HepG2 (cell line): ENCODE measurements at regions not wholly inside any gene's neighbourhood (a gene's known extent, or its start where the extent isn't known, plus 50 kb on each side); places are given as distances from the start of the nearest gene placed in this dataset.

Source experiments
- ATAC-seq: fragments of 200-7000 bp; cut with Tn5 transposase; 3 replicates; pipeline ENCODE4 v1.9.1; 2020; ENCODE audit warnings: mild to moderate bottlenecking, moderate library complexity
- BruUV-seq: library from RNA; stranded (reverse); fragments of 400-500 nt; replicated peaks from 2 replicates; lab custom pipeline; 2021; lab: Mats Ljungman, UMichigan
- CTCF ChIA-PET: fragments of 300-600 bp; formaldehyde crosslinking; extraction: SDS; loops from one replicate; lab custom pipeline; 2021; ENCODE audit warnings: low total read pairs, inconsistent platforms, low intra/inter-chr PET ratio; lab: Yijun Ruan, JAX
- POLR2A ChIA-PET: fragments of 350-600 bp; sonication (Branson Sonifier 250); formaldehyde crosslinking; loops from one replicate; lab custom pipeline; 2020; ENCODE audit warnings: antibody characterized with exemption, inconsistent platforms; lab: Yijun Ruan, JAX
- DNase-seq: peaks from one replicate; pipeline ENCODE4 v3.0.0-alpha.2; 2015; ENCODE audit warnings: low spot score
- FAIRE-seq: peaks from 3 replicates; lab custom pipeline; 2011; peaks lifted over from hg19 to GRCh38; lab: Jason Lieb, UNC
- H2AFZ ChIP-seq: one replicate; pipeline ENCODE4 v1.6.1; 2011; ENCODE audit warnings: low read length, inconsistent platforms
- H3K27ac ChIP-seq: fragments of 300-600 bp; 3 replicates; pipeline ENCODE4 v1.8.0; 2011; ENCODE audit warnings: mixed run types, mild to moderate bottlenecking, mixed read lengths, low read length, inconsistent platforms; ENCODE audit not compliant: insufficient read depth; ENCODE audit errors: extremely low read length
- H3K27me3 ChIP-seq, 2 experiments: fragments of 200-600 bp in 1 of 2; 2 replicates in 1 of 2; 3 replicates in 1 of 2; pipeline versions ENCODE4 v1.6.0 to v1.8.0; 2011; ENCODE audit warnings: low read length in 2 of 2, mild to moderate bottlenecking in 2 of 2, moderate library complexity in 2 of 2, inconsistent platforms in 1 of 2; ENCODE audit not compliant: insufficient read depth in 2 of 2, control insufficient read depth in 1 of 2
- H3K36me3 ChIP-seq, 2 experiments: fragments of 200-600 bp in 1 of 2; replicated peaks in 1 of 2; 2 replicates in 1 of 2; 3 replicates in 1 of 2; pipeline versions ENCODE4 v1.5.1 to v1.8.0; 2011; ENCODE audit warnings: low read length in 2 of 2, inconsistent platforms in 1 of 2; ENCODE audit not compliant: insufficient read depth in 2 of 2, control insufficient read depth in 1 of 2
- H3K4me1 ChIP-seq: 2 replicates; pipeline ENCODE4 v1.5.1; 2012; ENCODE audit warnings: low read length, inconsistent platforms; ENCODE audit not compliant: insufficient read depth
- H3K4me2 ChIP-seq: 2 replicates; pipeline ENCODE4 v1.6.0; 2011; ENCODE audit warnings: low read depth, low read length, inconsistent platforms
- H3K4me3 ChIP-seq, 3 experiments: fragments of 200-600 bp in 1 of 3; sonication (generic), shearing (Covaris generic) in 1 of 3; replicated peaks in 1 of 3; 2 replicates each; pipeline ENCODE4 v1.5.1; 2011 to 2016; ENCODE audit warnings: low read length in 3 of 3, inconsistent platforms in 2 of 3, low read depth in 2 of 3, mild to moderate bottlenecking in 2 of 3, control low read depth in 1 of 3, mixed read lengths in 1 of 3; ENCODE audit not compliant: insufficient read depth in 1 of 3
- H3K79me2 ChIP-seq: one replicate; pipeline ENCODE4 v1.6.1; 2011; ENCODE audit warnings: low read length, inconsistent platforms; ENCODE audit not compliant: insufficient read depth
- H3K9ac ChIP-seq: 2 replicates; pipeline ENCODE4 v1.6.0; 2011; ENCODE audit warnings: mild to moderate bottlenecking, low read depth, low read length, inconsistent platforms; ENCODE audit not compliant: insufficient read depth
- H3K9me3 ChIP-seq: 2 replicates; pipeline ENCODE4 v1.5.1; 2012; ENCODE audit warnings: mild to moderate bottlenecking, low read length
- H4K20me1 ChIP-seq: 2 replicates; pipeline ENCODE4 v1.6.0; 2011; ENCODE audit warnings: inconsistent platforms, mild to moderate bottlenecking, low read length, moderate library complexity; ENCODE audit not compliant: insufficient read depth
- AGO1 ChIP-seq: fragments of 200-400 bp; formaldehyde crosslinking; IDR thresholded peaks from 2 replicates; pipeline ENCODE4 v1.6.1; 2017; ENCODE audit warnings: mild to moderate bottlenecking, low read depth, low read length, moderate library complexity; ENCODE audit not compliant: poor library complexity, severe bottlenecking
- ARID3A ChIP-seq: IDR thresholded peaks from 2 replicates; pipeline ENCODE4 v1.6.1; 2012; ENCODE audit warnings: low read depth, low read length, improper control_type of control experiment
- CBX2 ChIP-seq, 2 experiments: fragments of 200-600 bp in 1 of 2; sonication (generic); formaldehyde crosslinking in 1 of 2; IDR thresholded peaks; 2 replicates each; pipeline versions ENCODE4 v1.7.0 to v1.8.1; 2018 to 2022; ENCODE audit warnings: low read depth in 2 of 2, low read length in 1 of 2, mild to moderate bottlenecking in 1 of 2, missing genetic modification reagents in 1 of 2
- DPF2 ChIP-seq: sonication (generic); formaldehyde crosslinking; IDR thresholded peaks from 2 replicates; pipeline ENCODE4 v1.4.0; 2020; ENCODE audit warnings: mild to moderate bottlenecking, low read depth, missing genetic modification reagents, borderline replicate concordance
- KAT8 ChIP-seq: IDR thresholded peaks from 2 replicates; pipeline ENCODE4 v1.6.1; 2016; ENCODE audit warnings: missing genetic modification reagents, missing compliant biosample characterization
- MTF2 ChIP-seq: sonication (generic); formaldehyde crosslinking; IDR thresholded peaks from 2 replicates; pipeline ENCODE4 v1.5.0; 2020; ENCODE audit warnings: missing genetic modification reagents, borderline replicate concordance
- NCOA2 ChIP-seq: sonication (generic); formaldehyde crosslinking; IDR thresholded peaks from 2 replicates; pipeline ENCODE4 v1.8.0; 2022; ENCODE audit warnings: inconsistent platforms
- NR2F6 ChIP-seq, 2 experiments: IDR thresholded peaks; 2 replicates each; pipeline ENCODE4 v1.6.1; 2016; ENCODE audit warnings: antibody characterized with exemption in 1 of 2, mild to moderate bottlenecking in 1 of 2
- PHF5A ChIP-seq: IDR thresholded peaks from one replicate; pipeline ENCODE4 v1.6.1; 2018; ENCODE audit warnings: low read depth, missing genetic modification reagents; ENCODE audit not compliant: unreplicated experiment
- PRPF4 ChIP-seq: fragments of 200-400 bp; formaldehyde crosslinking; IDR thresholded peaks from 2 replicates; pipeline ENCODE4 v1.6.1; 2016; ENCODE audit warnings: low read length, low read depth; ENCODE audit not compliant: poor library complexity, severe bottlenecking
- TBX3 ChIP-seq: fragments of 450-650 bp; IDR thresholded peaks from 2 replicates; pipeline ENCODE4 v1.6.1; 2017; ENCODE audit warnings: antibody characterized with exemption, mild to moderate bottlenecking, inconsistent platforms, borderline replicate concordance
- TMF1 ChIP-seq: sonication (generic); formaldehyde crosslinking; IDR thresholded peaks from 2 replicates; pipeline ENCODE4 v1.8.1; 2022; ENCODE audit warnings: low read depth, missing genetic modification reagents
- ZNF251 ChIP-seq: sonication (generic); formaldehyde crosslinking; IDR thresholded peaks from 2 replicates; pipeline ENCODE4 v1.9.0; 2021; ENCODE audit warnings: mild to moderate bottlenecking, missing genetic modification reagents
- ZNF558 ChIP-seq: sonication (generic); formaldehyde crosslinking; IDR thresholded peaks from 2 replicates; pipeline ENCODE4 v1.9.0; 2022; ENCODE audit warnings: mild to moderate bottlenecking, missing genetic modification reagents, borderline replicate concordance
- ZNF724P ChIP-seq: sonication (generic); formaldehyde crosslinking; IDR thresholded peaks from 2 replicates; pipeline ENCODE4 v1.8.0; 2022; ENCODE audit warnings: missing genetic modification reagents, borderline replicate concordance
- ZSCAN20 ChIP-seq: sonication (generic); formaldehyde crosslinking; IDR thresholded peaks from 2 replicates; pipeline ENCODE4 v1.4.0; 2020; ENCODE audit warnings: missing genetic modification reagents, mild to moderate bottlenecking, borderline replicate concordance
- WGBS: methylation state at CpG from one replicate; pipeline ENCODE4 v1.1.6; 2017; ENCODE audit warnings: low lambda C conversion rate; 5-methylcytosine and 5-hydroxymethylcytosine counted together
- in situ Hi-C: cut with HindIII; loops from 2 replicates; pipeline ENCODE4 v1.10.0; 2017; ENCODE audit warnings: low pct_unique_long_range_greater_than_20kb; ENCODE audit not compliant: extremely low pct_ligation_motif_present
- intact Hi-C: fragments of 100-400 bp; cut with micrococcal nuclease; formaldehyde crosslinking; loops from one replicate; pipeline ENCODE4 v1.10.0; 2022; ENCODE audit not compliant: unreplicated experiment

GRCh38 chr3:163462446-163462845 is 1615.8 kb downstream of the SI start:
- FAIRE-seq = no peak
- POLR2A ChIA-PET = no interaction called here
- Histone ChIP-seq H3K9ac (no peak overlapping the region), H3K79me2 (no peaks in the 10 kb centered on the region)
- CTCF ChIA-PET = no interaction called here
- TF ChIP-seq DPF2 (CRISPR knock-in tag) (no peak), PHF5A (CRISPR knock-in tag) (no peak), ZNF558 (CRISPR knock-in tag) (no peak), ZNF724P (CRISPR knock-in tag) (no peak), AGO1 (no peak), PRPF4 (no peak), TMF1 (no peak), TBX3 (no peak), MTF2 (no peak), KAT8 (CRISPR knock-in tag) (no peak), NCOA2 (CRISPR knock-in tag) (no peak), NR2F6 (IDR thresholded peaks at IDR 0.05) (no peak), NR2F6 (CRISPR knock-in tag; IDR thresholded peaks at IDR 0.05) (no peak), ARID3A (no peak), CBX2 (IDR thresholded peaks at IDR 0.05; ENCODE audit: low read depth, low read length) (no peak), CBX2 (CRISPR knock-in tag; IDR thresholded peaks at IDR 0.05; ENCODE audit: low read depth) (no peak), ZSCAN20 (CRISPR knock-in tag) (no peak), ZNF251 (no peak)
- TF ChIP-seq, all 625 proteins: peak for 0
- Histone ChIP-seq H4K20me1 (no peaks in the 10 kb centered on the region), H3K9me3 (no peaks in the 10 kb centered on the region), H3K36me3 (no peaks in the 10 kb centered on the region), H3K27ac (no peak overlapping the region), H3K4me2 (no peak overlapping the region), H2AFZ (no peak overlapping the region), H3K27me3 (no peaks in the 10 kb centered on the region), H3K4me3 (no peak overlapping the region), H3K4me1 (no peaks in the 10 kb centered on the region)
- intact Hi-C loops = no loop called here
- in situ Hi-C loops = no loop called here
- WGBS = 3% methylated on average over 1 of the region's 1 CpG
- BruUV-seq = no TSS peak
- DNase-seq = no peak
- ATAC-seq = no peak
